ENCODE measurements at regions not wholly inside any gene's neighbourhood (a gene's known extent, or its start where the extent isn't known, plus 50 kb on each side); places are given as distances from the start of the nearest gene placed in this dataset.

DNA sequence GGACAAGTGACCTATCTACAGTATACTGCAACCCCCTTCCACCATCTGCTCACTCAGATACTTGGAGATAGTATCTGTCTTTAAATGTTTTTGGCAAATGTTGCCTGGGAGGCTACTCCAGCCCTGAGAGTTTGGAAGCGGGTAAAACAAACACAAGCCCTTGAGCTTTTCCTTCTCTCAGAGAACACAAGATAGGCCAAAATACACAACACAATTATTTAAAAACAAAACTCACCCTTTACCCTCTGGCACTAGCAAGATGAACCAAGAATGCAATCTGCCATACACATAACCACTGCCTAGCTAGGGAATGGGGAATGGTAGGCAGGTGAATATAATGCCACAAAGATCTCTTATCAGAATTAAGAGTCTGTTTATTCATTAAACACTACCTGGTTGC lies 324.7 kb upstream of the FAM47C start:
- TF ChIP-seq CTCF (IDR thresholded peaks at IDR 0.05) (no peak), POLR2AphosphoS5 (IDR thresholded peaks at IDR 0.05) (no peak)

Data from breast epithelium (tissue), 3 donors.